ENCODE measurements at regions not wholly inside any gene's neighbourhood (a gene's known extent, or its start where the extent isn't known, plus 50 kb on each side); places are given as distances from the start of the nearest gene placed in this dataset.

GRCh38 chr1:5750186-5751162 lies 241.8 kb downstream of the NPHP4 start:
- no peak for DNase-seq (ENCODE audit: low read depth)

- no peak for DNase-seq (ENCODE audit: low read depth)
Observed at GRCh38 chr1:5748286-5749225, 243.7 kb downstream of the NPHP4 start.

- no peak for DNase-seq (ENCODE audit: low read depth)
Observed at GRCh38 chr1:5747426-5748285, 244.6 kb downstream of the NPHP4 start.

GRCh38 chr1:5746611-5747425 lies 245.4 kb downstream of the NPHP4 start:
- no peak for DNase-seq (ENCODE audit: low read depth)

GRCh38 chr1:5745800-5746610 lies 246.2 kb downstream of the NPHP4 start:
- DNase-seq (ENCODE audit: low read depth) = peak; percentile 30

- no peak for DNase-seq (ENCODE audit: low read depth)
Observed at GRCh38 chr1:5744911-5745799, 247.1 kb downstream of the NPHP4 start.

- DNase-seq (ENCODE audit: low read depth) = no peak
Observed at GRCh38 chr1:5744341-5744740, 247.9 kb downstream of the NPHP4 start.

- no peak for DNase-seq (ENCODE audit: low read depth)
Observed at GRCh38 chr1:5743435-5744095, 248.7 kb downstream of the NPHP4 start.

- DNase-seq (ENCODE audit: low read depth) = no peak
Observed at GRCh38 chr1:5742801-5743200, 249.4 kb downstream of the NPHP4 start.

- no peak for DNase-seq (ENCODE audit: low read depth)
Observed at GRCh38 chr1:5742032-5742431, 250.2 kb downstream of the NPHP4 start.

GRCh38 chr1:5740865-5741860 lies 251.1 kb downstream of the NPHP4 start:
- no peak for DNase-seq (ENCODE audit: low read depth)

- no peak for DNase-seq (ENCODE audit: low read depth)
Observed at GRCh38 chr1:5740450-5740849, 251.8 kb downstream of the NPHP4 start.

GRCh38 chr1:5739561-5740078 lies 252.6 kb downstream of the NPHP4 start:
- no peak for DNase-seq (ENCODE audit: low read depth)

GRCh38 chr1:5738911-5739462 lies 253.2 kb downstream of the NPHP4 start:
- no peak for DNase-seq (ENCODE audit: low read depth)

GRCh38 chr1:5737081-5737480 lies 255.1 kb downstream of the NPHP4 start:
- DNase-seq (ENCODE audit: low read depth) = no peak

- no peak for DNase-seq (ENCODE audit: low read depth)
Observed at GRCh38 chr1:5734996-5735395, 257.2 kb downstream of the NPHP4 start.

- DNase-seq (ENCODE audit: low read depth) = no peak
Observed at GRCh38 chr1:5734414-5734813, 257.8 kb downstream of the NPHP4 start.

All from activated T-cell treated with anti-CD3 and anti-CD28 coated beads for 1 hour (primary cell).